Effector memory CD8-positive, alpha-beta T cell (primary cell): ENCODE measurements at regions not wholly inside any gene's neighbourhood (a gene's known extent, or its start where the extent isn't known, plus 50 kb on each side); places are given as distances from the start of the nearest gene placed in this dataset.
"Not testable (repeated sequence)": the region's sequence is repeated elsewhere in the genome, so short reads cannot be mapped to it uniquely, and the experiment has no call there.

Experiments used
- ATAC-seq: fragments of 150-1000 bp; cut with Tn5 transposase; replicated peaks from 2 replicates; pipeline ENCODE4 v1.10.0; 2021; ENCODE audit warnings: mild to moderate bottlenecking, moderate library complexity
- DNase-seq, 3 experiments: peaks; one replicate each; pipeline ENCODE4 v3.0.0; 2021
- H3K27ac Mint-ChIP-seq, 2 donors: one replicate each; pipeline ENCODE4 v1.8.0; 2022; ENCODE audit warnings: mild to moderate bottlenecking in 2 of 2, mixed read lengths in 2 of 2, moderate library complexity in 2 of 2
- H3K27me3 Mint-ChIP-seq, 2 donors: one replicate each; pipeline ENCODE4 v1.8.0; 2022; ENCODE audit warnings: mixed read lengths in 2 of 2
- H3K36me3 Mint-ChIP-seq: one replicate; pipeline ENCODE4 v1.8.0; 2022; ENCODE audit warnings: mild to moderate bottlenecking, moderate library complexity, mixed read lengths; ENCODE audit not compliant: insufficient read depth
- H3K4me1 Mint-ChIP-seq, 2 donors: one replicate each; pipeline ENCODE4 v1.8.0; 2022; ENCODE audit warnings: low read depth in 2 of 2, mixed read lengths in 2 of 2
- H3K4me3 Mint-ChIP-seq, 2 donors: one replicate each; pipeline ENCODE4 v1.8.0; 2022; ENCODE audit warnings: mild to moderate bottlenecking in 2 of 2, mixed read lengths in 2 of 2, moderate library complexity in 2 of 2
- H3K9me3 Mint-ChIP-seq, 2 donors: one replicate each; pipeline ENCODE4 v1.8.0; 2022; ENCODE audit warnings: mixed read lengths in 2 of 2

- DNase-seq (no peak), ATAC-seq (no peak)
- H3K4me1 Mint-ChIP-seq = no peaks in the 10 kb centered on the region
- H3K9me3 Mint-ChIP-seq = peaks cover 0 to 8% of the 10 kb centered on the region in 2 donors
- H3K27me3 Mint-ChIP-seq = no peaks in the 10 kb centered on the region
- no peaks in the 10 kb centered on the region for H3K36me3 Mint-ChIP-seq
- no peak overlapping the region for H3K27ac Mint-ChIP-seq
- H3K4me3 Mint-ChIP-seq = no peak overlapping the region
Measured at GRCh38 chr6:167552258-167552630, 227.4 kb downstream of the TTLL2 start.

- no peak for DNase-seq
- Mint-ChIP-seq H3K4me1 (no peaks in the 10 kb centered on the region), H3K9me3 (peaks cover 0 to 8% of the 10 kb centered on the region in 2 donors), H3K36me3 (no peaks in the 10 kb centered on the region), H3K27ac (no peak overlapping the region), H3K4me3 (no peak overlapping the region), H3K27me3 (peaks cover 0 to 3% of the 10 kb centered on the region in 2 donors)
- no peak for ATAC-seq
Measured at GRCh38 chr6:167552961-167553735, 228.3 kb downstream of the TTLL2 start.

- ATAC-seq = no peak
- Mint-ChIP-seq H3K4me3 (no peak overlapping the region), H3K4me1 (no peaks in the 10 kb centered on the region), H3K27ac (no peak overlapping the region), H3K9me3 (peaks cover 0 to 8% of the 10 kb centered on the region in 2 donors), H3K36me3 (no peaks in the 10 kb centered on the region), H3K27me3 (peaks cover 0 to 8% of the 10 kb centered on the region in 2 donors)
- no peak for DNase-seq
Measured at GRCh38 chr6:167553736-167554119, 228.8 kb downstream of the TTLL2 start.

DNA sequence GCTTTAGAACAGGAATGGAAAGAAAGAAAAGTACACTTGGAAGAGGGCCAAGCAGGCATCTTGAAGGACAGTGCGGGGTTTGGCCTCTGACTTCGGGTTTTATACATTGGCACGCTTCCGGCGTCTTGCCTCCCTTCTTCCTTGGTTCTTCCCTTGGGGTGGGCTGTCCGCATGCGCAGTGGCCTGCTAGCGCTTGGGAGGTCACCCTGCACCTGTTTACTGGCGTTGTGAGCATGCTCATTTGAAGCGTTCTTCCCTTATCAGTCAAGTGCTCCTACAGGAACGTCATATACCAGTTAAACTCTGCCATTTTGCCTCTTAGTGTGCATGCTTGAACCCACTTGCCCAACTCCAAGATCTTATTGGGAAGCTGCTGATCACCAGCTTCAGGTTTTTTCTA lies 230.0 kb downstream of the TTLL2 start:
- Mint-ChIP-seq H3K4me1 (no peaks in the 10 kb centered on the region), H3K27ac (no peak overlapping the region), H3K27me3 (peaks cover 2 to 14% of the 10 kb centered on the region in 2 donors), H3K9me3 (peaks cover 0 to 8% of the 10 kb centered on the region in 2 donors), H3K4me3 (no peak overlapping the region), H3K36me3 (no peaks in the 10 kb centered on the region)
- DNase-seq (no peak), ATAC-seq (no peak)

DNA sequence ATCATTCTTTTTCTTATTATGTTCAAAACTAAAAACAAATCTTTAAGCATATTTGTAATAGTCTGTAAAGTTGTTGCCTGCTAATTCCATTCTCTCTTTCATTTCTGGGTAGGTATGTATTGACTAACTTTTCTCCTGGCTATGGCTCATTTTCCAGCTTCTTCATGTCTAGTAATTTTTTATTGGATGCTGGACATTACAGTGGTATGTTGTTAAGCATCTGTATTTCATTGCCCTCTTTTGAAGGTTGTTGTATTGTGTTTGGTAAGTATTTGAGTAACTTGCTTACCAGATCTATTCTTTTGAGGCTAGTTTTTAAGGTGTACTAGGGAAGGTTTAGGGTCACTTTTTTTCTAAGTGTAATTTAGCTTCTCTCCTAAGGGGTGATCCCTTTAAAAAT lies 230.9 kb downstream of the TTLL2 start:
- no peak overlapping the region for H3K4me3 Mint-ChIP-seq
- no peak overlapping the region for H3K27ac Mint-ChIP-seq
- ATAC-seq (no peak), DNase-seq (no peak)
- no peaks in the 10 kb centered on the region for H3K4me1 Mint-ChIP-seq
- H3K9me3 Mint-ChIP-seq = peaks cover 0 to 8% of the 10 kb centered on the region in 2 donors
- no peaks in the 10 kb centered on the region for H3K36me3 Mint-ChIP-seq
- H3K27me3 Mint-ChIP-seq = peaks cover 11 to 23% of the 10 kb centered on the region in 2 donors

DNA sequence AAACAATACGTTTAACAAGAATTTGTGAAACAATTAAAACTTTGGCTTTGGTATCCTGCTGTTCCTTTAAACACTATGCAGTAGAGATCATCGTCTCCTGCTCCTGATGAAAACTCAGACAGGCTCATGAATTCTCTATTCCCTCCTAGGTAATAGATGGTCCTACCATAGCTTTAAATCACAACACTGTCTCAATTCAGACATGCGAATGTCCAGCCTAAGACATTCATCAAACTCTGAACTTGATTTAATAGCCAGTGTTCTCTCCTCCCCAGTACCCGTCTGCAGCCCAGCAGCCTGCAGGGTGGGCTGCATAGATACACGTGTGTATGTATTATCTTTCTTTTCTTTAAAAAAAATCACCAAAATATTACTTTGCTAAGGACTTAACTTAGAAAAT lies 232.8 kb downstream of the TTLL2 start:
- DNase-seq = no peak
- Mint-ChIP-seq H3K27ac (no peak overlapping the region), H3K4me1 (no peaks in the 10 kb centered on the region), H3K27me3 (peaks cover 11 to 23% of the 10 kb centered on the region in 2 donors), H3K36me3 (peaks cover 5% of the 10 kb centered on the region), H3K9me3 (peaks cover 0 to 8% of the 10 kb centered on the region in 2 donors), H3K4me3 (no peak overlapping the region)
- ATAC-seq = no peak

DNA sequence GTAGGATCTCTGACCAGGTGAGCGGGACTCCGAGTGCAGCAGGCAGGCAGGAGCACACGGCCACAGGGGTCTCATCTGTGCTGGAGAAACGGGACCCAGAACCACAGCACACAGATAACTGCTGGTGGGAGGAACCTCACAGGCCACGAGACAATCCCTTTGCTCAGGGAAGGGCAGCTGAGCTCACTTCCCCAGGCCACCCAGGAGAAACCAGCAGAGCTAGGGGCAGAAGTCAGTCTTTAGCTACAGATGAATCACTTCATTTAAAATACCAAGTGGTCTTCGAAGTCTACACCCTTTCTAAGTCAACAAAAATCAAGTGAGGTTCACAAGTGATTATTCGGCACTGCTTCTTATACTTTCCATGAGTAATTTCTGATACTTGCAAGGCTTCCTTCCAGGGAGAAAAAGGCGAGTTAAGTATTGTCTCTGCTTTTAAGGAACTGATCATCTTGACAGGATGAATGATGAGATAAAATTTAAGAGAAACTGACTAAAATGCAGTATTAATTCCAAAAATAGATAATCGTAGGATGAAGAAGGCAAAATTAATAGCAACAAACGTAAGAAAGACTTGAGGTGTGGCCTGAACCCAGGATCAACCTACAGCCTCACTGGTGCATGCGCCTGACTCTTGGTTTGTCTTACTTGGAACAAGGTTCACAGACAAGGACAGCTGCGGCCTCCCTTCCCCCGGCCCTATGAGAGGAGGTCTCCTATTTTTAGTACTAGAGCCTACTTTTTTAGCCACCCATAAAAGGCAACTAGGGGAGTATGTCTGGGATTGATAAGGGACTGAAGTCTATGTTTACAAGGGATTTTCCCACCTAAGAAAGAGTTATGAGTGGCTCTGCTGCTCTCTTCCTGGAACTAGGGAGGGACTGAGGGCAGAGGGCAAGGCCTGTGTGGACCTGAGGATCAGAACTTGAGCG lies 233.6 kb downstream of the TTLL2 start:
- peaks cover 5% of the 10 kb centered on the region for H3K36me3 Mint-ChIP-seq

DNA sequence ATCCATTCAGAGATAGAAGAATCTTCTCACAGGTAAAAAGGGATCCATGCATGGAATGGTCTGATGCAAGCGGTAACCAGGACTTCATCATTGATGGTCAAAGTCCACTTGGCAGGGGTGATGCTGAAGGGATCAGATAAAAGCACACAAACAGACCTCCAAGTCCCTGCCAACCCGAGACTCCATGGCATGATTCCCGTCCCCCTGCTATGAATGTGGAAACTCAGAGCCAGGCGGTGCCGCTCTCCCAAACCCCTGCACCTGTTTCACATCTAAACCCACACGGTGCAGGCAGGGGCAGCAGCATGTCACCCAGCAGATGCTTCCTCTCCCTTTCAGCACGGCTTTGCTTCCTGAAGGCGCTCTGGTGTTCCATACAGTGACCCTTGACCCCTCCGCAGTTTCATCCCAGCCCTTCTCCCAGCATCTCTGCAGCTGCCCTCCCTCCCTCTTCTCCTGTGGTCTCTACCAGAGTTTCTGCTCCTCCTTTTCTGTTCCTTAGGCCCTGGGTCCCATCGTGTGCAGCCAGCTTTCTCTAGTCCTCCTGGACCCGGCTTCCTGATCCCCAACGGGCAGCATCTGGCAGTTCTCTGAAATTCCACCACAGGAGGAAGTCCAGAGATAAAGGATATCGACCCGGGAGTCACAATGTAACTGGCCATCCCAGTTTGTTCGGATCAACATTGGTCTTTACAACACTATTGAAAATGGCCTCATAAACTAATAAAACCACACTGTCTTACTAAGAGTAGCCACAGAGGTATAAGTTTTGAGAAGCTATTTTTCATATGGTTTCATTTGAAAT lies 235.0 kb downstream of the TTLL2 start:
- Mint-ChIP-seq H3K27ac (no peak overlapping the region), H3K27me3 (peaks cover 11 to 26% of the 10 kb centered on the region in 2 donors), H3K36me3 (peaks cover 5% of the 10 kb centered on the region), H3K4me1 (no peaks in the 10 kb centered on the region), H3K9me3 (peaks cover 0 to 6% of the 10 kb centered on the region in 2 donors), H3K4me3 (no peak overlapping the region)
- no peak for ATAC-seq
- DNase-seq = no peak

More for the DNA sequence above, 233.6 kb downstream of the TTLL2 start:
- no peak overlapping the region for H3K4me3 Mint-ChIP-seq
- H3K4me1 Mint-ChIP-seq = no peaks in the 10 kb centered on the region
- no peak overlapping the region for H3K27ac Mint-ChIP-seq
- peaks cover 0 to 8% of the 10 kb centered on the region in 2 donors for H3K9me3 Mint-ChIP-seq
- H3K27me3 Mint-ChIP-seq = peaks cover 11 to 23% of the 10 kb centered on the region in 2 donors
- no peak for DNase-seq
- no peak for ATAC-seq

DNA sequence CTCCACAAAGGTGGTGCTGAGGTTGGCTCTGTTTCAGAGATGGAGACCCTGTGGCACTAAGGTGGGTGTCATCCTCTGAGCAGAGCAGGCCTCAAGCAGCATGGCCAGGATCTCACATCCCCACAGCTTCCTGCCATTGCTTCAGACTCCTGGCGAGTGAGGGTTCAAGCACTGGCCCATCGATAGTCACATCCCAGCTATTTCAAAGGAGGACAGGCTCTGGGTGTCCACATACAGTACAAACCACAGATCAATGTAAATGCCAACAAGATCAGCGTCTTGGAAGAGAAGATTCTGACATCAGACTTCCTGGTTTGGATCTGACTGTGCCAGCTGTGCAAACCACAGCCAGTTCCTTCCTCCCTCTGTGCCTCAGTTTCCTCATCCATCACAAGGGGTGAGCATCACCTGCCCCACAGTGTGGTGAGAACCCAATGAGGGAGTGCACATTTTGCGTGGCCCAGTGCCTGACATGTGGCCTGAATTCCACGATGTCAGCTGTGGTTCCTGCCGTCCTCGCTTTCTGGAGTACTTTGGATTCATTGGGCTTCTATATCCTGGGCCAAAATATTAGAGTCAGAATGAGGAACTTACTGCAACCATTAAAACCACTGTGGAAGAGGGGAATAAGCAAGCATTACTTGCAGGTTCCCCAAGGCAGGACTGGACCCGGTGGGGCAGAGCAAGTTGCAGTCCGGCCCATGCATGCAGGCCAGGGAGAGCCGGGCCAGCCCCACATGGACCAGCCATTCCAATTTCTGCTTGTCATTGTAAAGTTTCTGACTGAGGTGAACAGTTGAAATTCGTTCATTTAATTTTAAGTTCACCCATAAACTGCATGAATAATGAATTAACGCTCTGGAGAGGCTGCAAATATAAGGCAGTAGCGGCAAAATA lies 236.0 kb downstream of the TTLL2 start:
- no peak overlapping the region for H3K27ac Mint-ChIP-seq
- H3K9me3 Mint-ChIP-seq = peaks cover 0 to 4% of the 10 kb centered on the region in 2 donors
- H3K36me3 Mint-ChIP-seq = peaks cover 5% of the 10 kb centered on the region
- H3K27me3 Mint-ChIP-seq = peaks cover 11 to 31% of the 10 kb centered on the region in 2 donors
- no peak overlapping the region for H3K4me3 Mint-ChIP-seq
- DNase-seq (no peak), ATAC-seq (no peak)
- peaks cover 0 to 1% of the 10 kb centered on the region in 2 donors for H3K4me1 Mint-ChIP-seq

DNA sequence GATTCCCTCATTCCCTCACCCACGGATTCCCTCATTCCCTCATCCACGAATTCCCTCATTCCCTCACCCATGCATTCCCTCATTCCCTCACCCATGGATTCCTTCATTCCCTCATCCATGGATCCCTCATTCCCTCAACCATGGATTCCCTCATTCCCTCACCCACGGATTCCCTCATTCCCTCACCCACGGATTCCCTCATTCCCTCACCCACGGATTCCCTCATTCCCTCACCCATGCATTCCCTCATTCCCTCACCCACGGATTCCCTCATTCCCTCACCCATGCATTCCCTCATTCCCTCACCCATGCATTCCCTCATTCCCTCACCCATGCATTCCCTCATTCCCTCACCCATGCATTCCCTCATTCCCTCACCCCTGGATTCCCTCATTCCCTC lies 238.0 kb downstream of the TTLL2 start:
- DNase-seq, H3K4me1 Mint-ChIP-seq, H3K36me3 Mint-ChIP-seq, H3K9me3 Mint-ChIP-seq, H3K4me3 Mint-ChIP-seq, ATAC-seq, H3K27ac Mint-ChIP-seq: not testable (repeated sequence)
- H3K27me3 Mint-ChIP-seq = peaks cover 17 to 43% of the 10 kb centered on the region in 2 donors

DNA sequence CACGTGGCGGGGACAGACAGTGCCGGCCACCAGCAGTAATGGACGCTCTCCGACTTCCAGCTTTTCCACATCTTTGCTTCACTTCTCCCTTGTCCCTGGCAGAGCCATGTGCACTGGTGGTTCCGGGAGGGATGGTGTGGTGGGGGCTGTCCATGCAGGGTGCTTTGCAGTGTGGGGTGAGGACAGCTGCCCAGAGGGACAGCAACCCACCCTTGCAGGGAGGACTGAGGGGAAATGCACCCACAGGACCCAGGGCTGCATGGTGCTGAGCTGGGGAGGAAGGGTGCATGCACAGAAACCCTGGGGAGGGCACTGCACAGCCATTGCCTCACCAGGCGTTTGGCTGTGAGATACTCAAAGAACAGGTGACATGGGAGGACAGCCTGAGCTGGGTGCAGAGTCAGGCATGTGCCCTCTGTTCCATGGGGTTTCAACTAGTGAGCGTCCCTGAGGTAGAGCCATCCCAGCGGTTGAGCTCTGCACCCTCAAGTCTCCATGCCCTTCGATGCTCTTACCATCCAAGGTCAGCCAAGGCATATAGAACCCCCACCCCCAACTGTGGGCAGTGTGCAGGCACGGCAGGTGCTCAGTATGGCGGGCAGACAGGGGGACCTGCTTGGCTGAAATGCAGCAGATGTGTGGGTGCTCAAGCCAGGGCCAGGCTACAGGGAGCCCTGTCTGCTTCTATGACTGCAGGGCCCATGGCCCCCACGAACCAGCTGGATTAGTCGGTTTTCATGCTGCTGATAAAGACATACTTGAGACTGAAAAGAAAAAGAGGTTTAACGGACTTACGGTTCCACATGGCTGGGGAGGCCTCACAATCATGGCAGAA lies 239.7 kb downstream of the TTLL2 start:
- Mint-ChIP-seq H3K36me3 (peaks cover 5% of the 10 kb centered on the region), H3K27ac (no peak overlapping the region), H3K4me1 (peaks cover 0 to 1% of the 10 kb centered on the region in 2 donors), H3K27me3 (peaks cover 22 to 35% of the 10 kb centered on the region in 2 donors), H3K9me3 (peaks cover 0 to 2% of the 10 kb centered on the region in 2 donors), H3K4me3 (no peak overlapping the region)
- ATAC-seq (no peak), DNase-seq (no peak)

- H3K36me3 Mint-ChIP-seq = peaks cover 5% of the 10 kb centered on the region
- no peak for ATAC-seq
- peaks cover 15 to 35% of the 10 kb centered on the region in 2 donors for H3K27me3 Mint-ChIP-seq
Measured at GRCh38 chr6:167565388-167565787, 240.5 kb downstream of the TTLL2 start.

More at GRCh38 chr6:167565388-167565787, 240.5 kb downstream of the TTLL2 start:
- Mint-ChIP-seq H3K4me1 (peaks cover 0 to 1% of the 10 kb centered on the region in 2 donors), H3K27ac (no peak overlapping the region), H3K4me3 (no peak overlapping the region), H3K9me3 (peaks cover 0 to 2% of the 10 kb centered on the region in 2 donors)
- DNase-seq = no peak
